ENCODE measurements at regions not wholly inside any gene's neighbourhood (a gene's known extent, or its start where the extent isn't known, plus 50 kb on each side); places are given as distances from the start of the nearest gene placed in this dataset.

DNA sequence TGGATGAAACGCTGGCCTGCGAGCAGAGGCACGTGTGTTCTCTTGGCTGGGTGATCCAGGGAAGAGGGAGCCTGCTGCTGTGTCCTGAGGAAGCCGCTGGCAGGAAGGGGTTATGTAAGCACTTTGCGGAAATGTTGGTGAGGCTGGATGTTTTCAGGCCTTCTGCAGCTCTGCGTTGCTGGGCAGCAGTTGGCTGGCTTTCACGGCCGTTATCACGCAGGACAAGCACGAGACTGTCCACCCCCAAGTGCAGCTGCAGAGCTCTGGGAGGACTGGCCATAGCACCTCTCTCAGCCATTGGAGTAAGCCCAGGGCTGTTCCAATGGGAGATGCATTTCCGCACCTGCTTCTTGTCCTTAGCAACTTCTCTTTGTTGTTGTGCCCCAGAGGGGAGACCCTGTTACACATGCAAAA lies 146.9 kb upstream of the SOX21 start:
- TF ChIP-seq, protein P1, sequence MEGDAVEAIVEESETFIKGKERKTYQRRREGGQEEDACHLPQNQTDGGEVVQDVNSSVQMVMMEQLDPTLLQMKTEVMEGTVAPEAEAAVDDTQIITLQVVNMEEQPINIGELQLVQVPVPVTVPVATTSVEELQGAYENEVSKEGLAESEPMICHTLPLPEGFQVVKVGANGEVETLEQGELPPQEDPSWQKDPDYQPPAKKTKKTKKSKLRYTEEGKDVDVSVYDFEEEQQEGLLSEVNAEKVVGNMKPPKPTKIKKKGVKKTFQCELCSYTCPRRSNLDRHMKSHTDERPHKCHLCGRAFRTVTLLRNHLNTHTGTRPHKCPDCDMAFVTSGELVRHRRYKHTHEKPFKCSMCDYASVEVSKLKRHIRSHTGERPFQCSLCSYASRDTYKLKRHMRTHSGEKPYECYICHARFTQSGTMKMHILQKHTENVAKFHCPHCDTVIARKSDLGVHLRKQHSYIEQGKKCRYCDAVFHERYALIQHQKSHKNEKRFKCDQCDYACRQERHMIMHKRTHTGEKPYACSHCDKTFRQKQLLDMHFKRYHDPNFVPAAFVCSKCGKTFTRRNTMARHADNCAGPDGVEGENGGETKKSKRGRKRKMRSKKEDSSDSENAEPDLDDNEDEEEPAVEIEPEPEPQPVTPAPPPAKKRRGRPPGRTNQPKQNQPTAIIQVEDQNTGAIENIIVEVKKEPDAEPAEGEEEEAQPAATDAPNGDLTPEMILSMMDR (IDR thresholded peaks at IDR 0.05; ENCODE audit: control extremely low read depth, extremely low read depth), result no peak
- Histone ChIP-seq H3K9me3 (ENCODE audit: control insufficient read depth in 4 of 4, insufficient read depth in 3 of 4, low read length in 3 of 4) (no peaks in the 10 kb centered on the region), H3K27me3 (ENCODE audit: control insufficient read depth in 3 of 3, insufficient read depth in 3 of 3, low read length in 2 of 3) (peaks cover 0 to 5% (median 0%) of the 10 kb centered on the region in 3 donors), H3K4me3 (no peak overlapping the region), H3K27ac (ENCODE audit: low read depth in 1 of 2, low read length in 1 of 2) (peak overlapping the region in 1 of 2 donors; percentile 34), H3K4me1 (ENCODE audit: control insufficient read depth in 5 of 5, insufficient read depth in 5 of 5, low read length in 5 of 5) (peaks cover 0 to 21% (median 2%) of the 10 kb centered on the region in 5 donors), H3K36me3 (ENCODE audit: control insufficient read depth in 4 of 4, insufficient read depth in 4 of 4, low read length in 4 of 4) (no peaks in the 10 kb centered on the region), H3K9ac (ENCODE audit: insufficient read depth in 1 of 2, low read length in 2 of 2) (no peak overlapping the region)
- DNase-seq, result peak; percentile 79 to 89 (median 83)
- WGBS, 2 donors, result 24 to 31% methylated on average over 11 of the region's 11 CpGs
- peak; percentile 63 for ATAC-seq (ENCODE audit: insufficient read depth, low FRiP score)

DNA sequence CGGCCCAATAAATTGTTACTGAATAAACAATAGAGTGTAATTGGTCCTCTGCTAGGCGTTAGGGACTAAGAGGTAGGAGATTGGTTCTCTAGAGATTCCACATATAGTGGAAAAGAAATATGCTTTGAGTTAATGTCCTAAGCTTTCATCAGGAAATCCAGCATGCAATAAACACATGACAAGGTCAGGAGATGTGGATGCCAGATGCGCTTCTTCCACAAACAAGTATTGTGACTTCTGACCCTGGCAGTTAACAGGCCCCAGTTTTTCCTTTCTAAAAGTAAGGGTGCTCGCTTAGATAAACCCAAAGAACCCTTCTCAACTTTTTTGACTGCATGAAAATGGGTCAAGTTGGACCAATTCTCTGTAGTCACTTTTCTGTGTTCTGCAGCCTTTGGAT lies 146.5 kb upstream of the SOX21 start:
- DNase-seq, result peak in 1 of 3 donors; percentile 58
- H3K36me3 ChIP-seq (ENCODE audit: control insufficient read depth in 4 of 4, insufficient read depth in 4 of 4, low read length in 4 of 4), result no peaks in the 10 kb centered on the region
- WGBS, 2 donors, result 58 to 69% methylated on average over 4 of the region's 4 CpGs
- no peak for ATAC-seq (ENCODE audit: insufficient read depth, low FRiP score)
- H3K9ac ChIP-seq (ENCODE audit: insufficient read depth in 1 of 2, low read length in 2 of 2), result no peak overlapping the region
- peaks cover 0 to 21% (median 2%) of the 10 kb centered on the region in 5 donors for H3K4me1 ChIP-seq (ENCODE audit: control insufficient read depth in 5 of 5, insufficient read depth in 5 of 5, low read length in 5 of 5)
- TF ChIP-seq, protein P1 (IDR thresholded peaks at IDR 0.05; ENCODE audit: control extremely low read depth, extremely low read depth), result no peak
- H3K9me3 ChIP-seq (ENCODE audit: control insufficient read depth in 4 of 4, insufficient read depth in 3 of 4, low read length in 3 of 4), result no peaks in the 10 kb centered on the region
- H3K27me3 ChIP-seq (ENCODE audit: control insufficient read depth in 3 of 3, insufficient read depth in 3 of 3, low read length in 2 of 3), result peaks cover 0 to 5% (median 2%) of the 10 kb centered on the region in 3 donors
- H3K4me3 ChIP-seq, result no peak overlapping the region
- peak overlapping the region in 1 of 2 donors; percentile 38 for H3K27ac ChIP-seq (ENCODE audit: low read depth in 1 of 2, low read length in 1 of 2)

DNA sequence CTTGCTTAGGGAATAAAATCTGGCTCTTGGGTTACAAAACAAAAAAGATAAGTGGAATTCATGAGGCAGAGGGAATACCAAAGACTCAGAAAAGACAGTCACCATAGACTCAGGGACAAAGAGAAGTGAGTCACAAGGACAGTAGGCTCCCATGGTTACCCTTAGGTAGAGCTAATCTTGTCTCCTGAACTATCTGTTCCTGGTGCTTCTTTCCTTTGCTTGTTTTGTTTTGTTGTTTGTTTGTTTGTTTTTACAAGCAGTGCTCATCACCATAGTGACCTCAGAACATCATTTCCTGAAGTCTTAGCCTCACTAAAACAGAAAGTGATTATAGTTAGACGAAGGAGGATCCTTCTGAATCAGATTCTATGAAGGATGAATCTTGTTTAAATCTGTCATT lies 142.3 kb upstream of the SOX21 start:
- Histone ChIP-seq H3K27me3 (ENCODE audit: control insufficient read depth in 3 of 3, insufficient read depth in 3 of 3, low read length in 2 of 3) (peaks cover 0 to 6% (median 0%) of the 10 kb centered on the region in 3 donors), H3K27ac (ENCODE audit: low read depth in 1 of 2, low read length in 1 of 2) (no peak overlapping the region), H3K9ac (ENCODE audit: insufficient read depth in 1 of 2, low read length in 2 of 2) (no peak overlapping the region), H3K9me3 (ENCODE audit: control insufficient read depth in 4 of 4, insufficient read depth in 3 of 4, low read length in 3 of 4) (peaks cover 0 to 2% (median 0%) of the 10 kb centered on the region in 4 donors), H3K4me3 (no peak overlapping the region), H3K4me1 (ENCODE audit: control insufficient read depth in 5 of 5, insufficient read depth in 5 of 5, low read length in 5 of 5) (peaks cover 0 to 9% (median 1%) of the 10 kb centered on the region in 5 donors), H3K36me3 (ENCODE audit: control insufficient read depth in 4 of 4, insufficient read depth in 4 of 4, low read length in 4 of 4) (no peaks in the 10 kb centered on the region)
- TF ChIP-seq, protein P1 (IDR thresholded peaks at IDR 0.05; ENCODE audit: control extremely low read depth, extremely low read depth), result no peak
- 75 to 83% methylated on average over 1 of the region's 1 CpG for WGBS, 2 donors
- ATAC-seq (ENCODE audit: insufficient read depth, low FRiP score), result no peak
- no peak for DNase-seq

DNA sequence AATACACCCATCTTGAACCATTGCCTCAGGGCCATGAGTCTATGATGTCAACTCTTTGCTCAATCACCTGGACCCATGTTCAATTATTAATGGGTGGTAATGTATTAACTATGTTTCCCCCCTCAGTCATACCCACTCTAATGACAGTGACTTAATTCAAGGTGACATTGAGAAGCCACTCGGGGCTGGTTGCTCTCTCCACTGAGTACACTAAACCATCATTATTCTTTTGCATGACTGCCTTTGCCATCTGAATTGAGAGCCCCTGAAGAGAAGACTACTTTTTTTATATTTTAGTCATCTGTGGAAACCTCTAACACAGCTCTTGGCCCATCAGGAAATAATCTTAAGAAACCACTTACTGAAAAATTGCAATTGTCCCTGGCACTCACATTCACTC lies 139.2 kb upstream of the SOX21 start:
- WGBS, 2 donors, result 83 to 98% methylated on average over 1 of the region's 1 CpG
- H3K4me3 ChIP-seq, result no peak overlapping the region
- H3K36me3 ChIP-seq (ENCODE audit: control insufficient read depth in 4 of 4, insufficient read depth in 4 of 4, low read length in 4 of 4), result no peaks in the 10 kb centered on the region
- no peak for ATAC-seq (ENCODE audit: insufficient read depth, low FRiP score)
- no peak overlapping the region for H3K27ac ChIP-seq (ENCODE audit: low read depth in 1 of 2, low read length in 1 of 2)
- TF ChIP-seq, protein P1 (IDR thresholded peaks at IDR 0.05; ENCODE audit: control extremely low read depth, extremely low read depth), result no peak
- peaks cover 0 to 6% (median 0%) of the 10 kb centered on the region in 3 donors for H3K27me3 ChIP-seq (ENCODE audit: control insufficient read depth in 3 of 3, insufficient read depth in 3 of 3, low read length in 2 of 3)
- H3K9me3 ChIP-seq (ENCODE audit: control insufficient read depth in 4 of 4, insufficient read depth in 3 of 4, low read length in 3 of 4), result peaks cover 0 to 2% (median 0%) of the 10 kb centered on the region in 4 donors
- no peak overlapping the region for H3K9ac ChIP-seq (ENCODE audit: insufficient read depth in 1 of 2, low read length in 2 of 2)
- H3K4me1 ChIP-seq (ENCODE audit: control insufficient read depth in 5 of 5, insufficient read depth in 5 of 5, low read length in 5 of 5), result no peaks in the 10 kb centered on the region
- no peak for DNase-seq
